Right renal cortex interstitium (tissue), 3 donors: ENCODE measurements at regions not wholly inside any gene's neighbourhood (a gene's known extent, or its start where the extent isn't known, plus 50 kb on each side); places are given as distances from the start of the nearest gene placed in this dataset.
A peak's percentile ranks its signal among the peaks of the same experiment; 100 is the strongest.

Experiments
- DNase-seq, 3 donors: peaks; one replicate each; pipeline ENCODE4 v3.0.0-alpha.2; 2013; ENCODE audit warnings: low read depth in 3 of 3, low spot score in 2 of 3

GRCh38 chr9:106722051-106722753 lies 140.8 kb upstream of the ZNF462 start:
- DNase-seq = no peak

- DNase-seq = no peak
These were observed 139.0 kb upstream of the ZNF462 start for GRCh38 chr9:106723926-106724325.

GRCh38 chr9:106724566-106724965 lies 138.4 kb upstream of the ZNF462 start:
- DNase-seq = no peak

DNA sequence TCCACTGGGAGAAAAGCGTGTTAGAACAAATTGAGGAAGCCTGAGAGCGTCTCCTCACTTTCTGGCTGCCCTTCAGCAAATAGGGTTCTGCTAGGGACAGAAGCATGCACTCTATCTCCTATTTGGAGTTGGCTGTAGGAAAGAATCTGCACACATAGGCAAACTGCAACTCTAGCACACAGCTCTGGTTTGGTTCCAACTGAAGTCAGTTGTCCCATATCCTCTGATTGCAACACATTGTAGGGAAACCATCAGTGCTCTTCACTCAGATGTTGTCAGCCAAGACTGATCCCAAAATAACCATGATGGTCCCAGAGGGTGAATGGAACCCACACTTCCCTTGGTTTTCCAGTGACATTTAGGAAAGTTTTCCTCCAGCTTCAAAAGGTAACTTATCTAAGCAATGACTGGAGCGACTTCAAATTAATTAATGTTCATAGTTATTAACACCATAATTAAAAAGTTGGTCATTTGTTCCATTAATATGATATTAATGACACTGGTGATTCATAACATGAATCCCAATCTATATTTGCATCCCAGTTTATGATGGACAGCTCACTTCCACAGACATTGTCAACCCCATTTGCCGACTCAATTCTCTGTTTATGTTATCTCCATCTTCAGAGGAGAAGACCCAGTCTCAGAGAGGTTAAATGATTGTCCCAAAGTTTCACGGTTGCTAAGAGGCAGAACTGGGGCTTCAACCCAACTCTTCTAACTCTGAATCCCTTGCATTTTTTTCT lies 136.7 kb upstream of the ZNF462 start:
- no peak for DNase-seq

DNA sequence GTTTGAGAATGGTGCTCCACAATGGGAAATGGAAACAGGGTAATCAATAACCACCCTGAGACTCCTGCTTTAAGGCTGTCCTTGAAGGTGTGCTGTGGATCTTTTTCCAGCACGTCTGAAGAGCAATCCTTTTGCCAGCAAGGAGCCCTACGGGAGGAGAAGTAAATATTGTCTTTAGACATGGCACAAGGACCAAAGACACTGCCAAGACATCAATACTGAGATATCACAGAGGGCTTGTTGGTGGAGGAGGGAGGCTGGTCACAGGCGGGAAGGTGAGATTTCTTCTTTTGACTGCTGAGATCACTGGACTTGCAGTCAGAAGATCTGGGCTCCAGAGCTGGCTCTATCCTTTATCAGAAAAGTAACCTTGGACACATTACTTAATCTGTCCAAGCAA lies 135.0 kb upstream of the ZNF462 start:
- no peak for DNase-seq

GRCh38 chr9:106728860-106729259 lies 134.1 kb upstream of the ZNF462 start:
- DNase-seq = no peak

DNA sequence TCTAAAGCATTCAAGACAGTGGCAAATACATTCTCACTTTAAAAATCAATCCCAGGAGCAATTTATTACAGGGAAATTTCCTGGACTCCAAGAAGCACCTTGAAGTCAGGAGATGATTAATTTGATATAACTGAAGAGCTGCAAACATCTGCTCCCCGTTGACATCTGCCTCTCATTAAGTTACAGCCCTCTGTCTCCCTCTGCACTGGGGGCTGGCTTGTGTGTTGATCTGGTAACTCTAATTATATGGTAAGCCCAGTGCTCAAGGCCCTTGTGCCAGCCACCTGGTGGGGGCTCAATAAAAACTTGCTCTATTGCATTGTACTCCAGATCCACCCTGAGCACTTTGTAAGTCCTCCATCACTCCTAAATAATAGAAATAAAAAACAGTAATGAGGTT lies 131.1 kb upstream of the ZNF462 start:
- no peak for DNase-seq

DNA sequence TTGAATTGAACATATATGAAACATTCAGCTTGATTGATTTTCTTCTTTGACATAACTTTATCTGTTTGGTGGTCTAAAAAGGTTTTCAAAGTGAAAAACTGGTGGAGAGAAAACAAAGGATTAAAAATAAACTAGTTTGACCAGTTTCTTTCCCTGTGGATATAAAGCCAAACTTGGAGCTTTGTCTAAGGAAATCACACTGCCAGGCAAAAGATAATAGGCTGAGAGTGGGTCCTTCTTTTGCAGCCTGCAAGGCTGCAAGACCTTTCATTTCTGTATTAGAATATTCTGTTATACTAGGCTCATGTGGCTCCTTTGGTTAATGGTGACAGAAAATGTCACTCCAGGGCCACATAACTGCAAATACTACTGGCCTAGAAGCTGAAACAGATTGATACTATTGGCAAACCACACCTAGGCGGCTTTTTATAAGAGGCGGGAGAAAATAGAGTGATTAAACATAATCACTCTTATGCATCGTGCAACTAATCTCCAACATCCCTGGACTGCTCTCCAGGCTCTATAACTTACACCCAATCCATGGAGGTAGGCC lies 129.1 kb upstream of the ZNF462 start:
- no peak for DNase-seq

DNA sequence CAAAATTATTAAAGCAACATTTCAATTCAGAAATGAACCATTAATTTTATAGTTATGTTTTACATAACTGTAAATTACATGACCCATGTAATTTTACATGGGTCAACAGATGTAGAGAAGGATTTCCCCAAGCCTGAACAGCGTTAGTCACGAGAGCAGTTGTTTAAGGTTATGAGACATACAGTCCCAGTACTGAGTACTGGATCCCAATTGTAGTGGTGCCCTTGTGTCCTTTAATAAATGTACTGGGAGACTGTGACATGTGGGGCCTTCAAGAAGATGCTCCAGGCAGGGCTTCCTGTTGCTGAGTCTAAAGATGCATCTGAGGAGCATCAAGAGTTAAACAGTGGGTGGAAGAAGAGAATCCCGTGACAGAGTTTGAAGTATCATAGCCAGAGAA lies 125.5 kb upstream of the ZNF462 start:
- no peak for DNase-seq

DNA sequence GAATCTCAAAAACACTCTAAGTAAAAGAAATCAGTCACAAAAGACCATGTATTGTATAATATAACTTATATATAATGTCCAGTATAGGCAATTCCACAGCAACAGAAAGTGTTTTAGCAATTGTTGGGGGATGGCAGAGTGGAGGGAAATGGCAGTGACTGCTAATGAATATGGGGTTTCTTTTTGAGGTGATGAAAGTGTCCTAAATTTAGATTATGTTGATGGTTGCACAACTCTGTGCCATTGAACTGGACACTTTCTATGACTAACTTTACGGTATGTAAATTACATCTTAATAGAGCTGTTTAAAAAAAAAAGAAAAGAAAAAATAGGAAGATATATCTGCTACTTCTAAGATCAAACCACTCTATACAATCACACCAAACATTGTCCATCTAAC lies 124.9 kb upstream of the ZNF462 start:
- no peak for DNase-seq

DNA sequence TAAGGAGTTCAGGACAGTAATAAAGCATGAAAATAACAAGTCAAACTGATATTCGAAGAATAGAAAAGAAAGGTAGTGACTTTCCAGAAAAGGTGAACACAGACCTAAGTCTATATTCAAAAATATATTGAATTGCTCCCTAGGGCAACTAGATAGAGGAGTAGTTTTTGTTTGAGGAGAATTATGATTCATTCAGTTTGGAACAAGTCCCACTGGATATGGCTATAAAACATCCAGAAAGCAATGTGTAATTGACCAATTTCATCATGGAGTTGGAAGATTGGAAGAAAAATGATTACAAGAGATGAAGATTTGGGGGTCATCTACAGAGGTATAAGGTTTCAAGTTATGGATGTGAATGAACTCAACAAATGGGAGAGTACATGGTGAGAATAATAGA lies 117.5 kb upstream of the ZNF462 start:
- no peak for DNase-seq

DNA sequence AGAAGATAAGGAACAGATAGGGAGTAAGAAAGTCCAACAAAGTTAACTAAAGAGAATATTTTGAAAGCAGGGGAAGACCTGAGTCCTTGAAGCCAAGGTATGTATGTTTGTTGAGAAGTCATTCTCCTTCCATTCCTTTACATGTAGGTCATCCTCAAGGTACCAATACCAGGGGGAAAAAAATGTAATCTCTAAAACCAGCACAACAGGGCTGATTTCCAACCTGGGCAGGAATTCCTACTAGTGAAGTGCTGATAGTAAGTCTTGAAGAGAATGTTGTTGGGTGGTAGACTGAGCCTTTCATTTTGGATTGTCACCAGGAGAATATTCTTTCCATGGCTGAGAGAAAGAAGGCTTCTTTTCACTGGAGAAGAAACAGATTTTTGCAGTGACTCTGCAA lies 117.1 kb upstream of the ZNF462 start:
- no peak for DNase-seq

- no peak for DNase-seq
These were observed 111.3 kb upstream of the ZNF462 start for GRCh38 chr9:106751681-106752080.

DNA sequence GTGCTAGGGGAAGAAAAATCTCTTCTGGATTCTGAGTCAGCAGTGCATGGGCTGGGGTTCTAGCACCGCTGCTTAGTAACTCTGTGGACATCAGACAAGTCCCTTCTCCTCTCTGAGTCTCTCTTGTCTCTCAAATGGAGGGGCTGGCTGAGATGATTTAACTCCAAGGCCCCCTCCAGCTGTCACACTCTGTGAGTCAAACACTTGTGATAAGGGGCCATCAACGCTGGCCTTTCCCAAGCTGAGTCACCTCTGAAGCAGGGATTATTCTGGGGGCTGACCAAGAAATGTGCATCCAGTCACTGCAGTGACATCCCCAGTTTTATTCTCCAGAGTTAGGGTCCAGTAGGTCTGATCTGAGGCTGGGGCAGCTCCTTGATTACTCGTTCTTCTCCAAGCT lies 110.4 kb upstream of the ZNF462 start:
- no peak for DNase-seq

- no peak for DNase-seq
These were observed 109.8 kb upstream of the ZNF462 start for GRCh38 chr9:106753155-106753671.

GRCh38 chr9:106755736-106756135 lies 107.2 kb upstream of the ZNF462 start:
- DNase-seq = no peak

- no peak for DNase-seq
These were observed 105.5 kb upstream of the ZNF462 start for GRCh38 chr9:106757514-106757913.

- DNase-seq = no peak
These were observed 104.1 kb upstream of the ZNF462 start for GRCh38 chr9:106758911-106759310.

DNA sequence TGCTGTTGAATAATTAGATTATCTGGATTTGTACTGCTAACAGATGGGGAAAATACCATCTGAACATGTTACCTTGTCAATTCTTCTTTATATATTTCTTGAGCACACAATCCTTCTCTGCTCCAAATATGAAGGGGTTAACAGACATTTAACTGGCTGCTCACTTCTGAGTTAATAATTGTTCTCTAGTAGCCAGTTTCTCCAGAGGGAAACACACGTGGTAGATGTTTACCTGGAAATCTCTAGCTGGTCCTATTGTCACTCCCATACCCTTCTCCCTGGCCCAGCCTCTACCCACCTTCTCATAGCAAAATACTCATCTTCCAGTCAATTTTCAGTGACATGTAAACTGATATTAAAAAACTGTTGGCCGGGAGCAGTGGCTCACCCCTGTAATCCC lies 101.5 kb upstream of the ZNF462 start:
- peak in 1 of 3 donors; percentile 18 for DNase-seq

DNA sequence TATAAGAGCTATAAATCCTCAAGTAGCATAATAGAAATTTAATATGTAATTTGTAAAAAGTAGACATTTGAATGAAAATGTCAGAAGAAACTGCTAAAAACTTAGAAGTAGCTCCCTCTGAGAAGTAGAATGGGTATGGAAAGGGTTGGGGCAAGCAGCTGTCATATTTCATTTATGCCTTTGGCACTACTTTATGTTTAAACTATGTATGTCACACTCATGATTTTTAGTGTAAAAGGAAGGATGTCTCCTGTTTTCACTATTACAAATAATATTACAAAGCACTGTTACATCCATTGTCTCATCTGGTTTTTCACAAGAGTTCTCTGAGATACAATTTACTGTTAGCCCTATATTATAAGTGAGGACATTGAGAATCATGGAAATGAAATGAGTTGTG lies 96.3 kb upstream of the ZNF462 start:
- DNase-seq = no peak

- DNase-seq = no peak
These were observed 93.6 kb upstream of the ZNF462 start for GRCh38 chr9:106769331-106769730.

GRCh38 chr9:106771608-106772007 lies 91.4 kb upstream of the ZNF462 start:
- no peak for DNase-seq
